OCI-LY1 (cell line): ENCODE measurements at regions not wholly inside any gene's neighbourhood (a gene's known extent, or its start where the extent isn't known, plus 50 kb on each side); places are given as distances from the start of the nearest gene placed in this dataset.

Experiments used
- H2AFZ ChIP-seq: fragments of 200-600 bp; sonication (generic), shearing (Covaris generic); 2 replicates; pipeline ENCODE4 v1.6.0; 2014; ENCODE audit warnings: antibody characterized with exemption, mild to moderate bottlenecking, low read length
- H3F3A ChIP-seq: fragments of 200-600 bp; sonication (generic), shearing (Covaris generic); 2 replicates; pipeline ENCODE4 v1.6.0; 2014; ENCODE audit warnings: mild to moderate bottlenecking, antibody characterized with exemption, low read length, moderate library complexity; ENCODE audit not compliant: insufficient read depth
- H3K27ac ChIP-seq: fragments of 200-600 bp; sonication (generic); 2 replicates; pipeline ENCODE4 v1.5.1; 2014; ENCODE audit warnings: low read length, mixed run types, mild to moderate bottlenecking, low read depth; ENCODE audit not compliant: poor library complexity, severe bottlenecking
- H3K27me3 ChIP-seq: fragments of 200-600 bp; sonication (generic); 2 replicates; pipeline ENCODE4 v1.6.0; 2014; ENCODE audit warnings: antibody characterized with exemption, mild to moderate bottlenecking, low read length, moderate library complexity; ENCODE audit not compliant: insufficient read depth
- H3K36me3 ChIP-seq: fragments of 200-600 bp; sonication (generic); 2 replicates; pipeline ENCODE4 v1.6.1; 2014; ENCODE audit warnings: mild to moderate bottlenecking, antibody characterized with exemption, low read length, moderate library complexity, mixed read lengths; ENCODE audit not compliant: insufficient read depth
- H3K4me1 ChIP-seq: fragments of 200-600 bp; sonication (generic); 2 replicates; pipeline ENCODE4 v1.5.1; 2014; ENCODE audit warnings: mild to moderate bottlenecking, low read length, moderate library complexity; ENCODE audit not compliant: insufficient read depth, severe bottlenecking
- H3K4me2 ChIP-seq: fragments of 200-600 bp; sonication (generic), shearing (Covaris generic); 2 replicates; pipeline ENCODE4 v1.6.1; 2014; ENCODE audit warnings: low read length
- H3K4me3 ChIP-seq: fragments of 200-600 bp; sonication (generic); 2 replicates; pipeline ENCODE4 v1.5.1; 2014; ENCODE audit warnings: low read length, low read depth, mild to moderate bottlenecking, mixed read lengths; ENCODE audit not compliant: poor library complexity, severe bottlenecking
- H3K79me2 ChIP-seq: fragments of 200-600 bp; shearing (Covaris generic); 2 replicates; pipeline ENCODE4 v1.6.1; 2016; ENCODE audit warnings: mixed run types, low read length, mixed read lengths; ENCODE audit not compliant: insufficient read depth
- H3K9ac ChIP-seq: fragments of 200-600 bp; sonication (generic), shearing (Covaris generic); 2 replicates; pipeline ENCODE4 v1.6.1; 2014; ENCODE audit warnings: mild to moderate bottlenecking, low read length, mixed read lengths
- H3K9me2 ChIP-seq: fragments of 200-600 bp; sonication (generic), shearing (Covaris generic); 2 replicates; pipeline ENCODE4 v1.6.1; 2014; ENCODE audit warnings: low read depth, mild to moderate bottlenecking, low read length, mixed read lengths
- H3K9me3 ChIP-seq: fragments of 200-600 bp; shearing (Covaris generic); 2 replicates; pipeline ENCODE4 v1.6.1; 2014; ENCODE audit warnings: low read length, mixed read lengths
- H4K20me1 ChIP-seq: fragments of 200-600 bp; sonication (generic), shearing (Covaris generic); 2 replicates; pipeline ENCODE4 v1.6.0; 2016; ENCODE audit warnings: mild to moderate bottlenecking, low read length; ENCODE audit not compliant: insufficient read depth
- EZH2 ChIP-seq: fragments of 200-600 bp; sonication (generic), shearing (Covaris generic); IDR thresholded peaks from 2 replicates; pipeline ENCODE4 v1.8.0; 2017; ENCODE audit warnings: borderline replicate concordance, mixed run types, mild to moderate bottlenecking, antibody characterized with exemption, low read length, moderate library complexity, mixed read lengths
- TF ChIP-seq, protein P1 (sequence below): fragments of 200-600 bp; sonication (generic), shearing (Covaris generic); IDR thresholded peaks from 2 replicates; pipeline ENCODE4 v1.5.1; 2017; ENCODE audit warnings: mild to moderate bottlenecking, antibody characterized with exemption, low read length, moderate library complexity, mixed read lengths

DNA sequence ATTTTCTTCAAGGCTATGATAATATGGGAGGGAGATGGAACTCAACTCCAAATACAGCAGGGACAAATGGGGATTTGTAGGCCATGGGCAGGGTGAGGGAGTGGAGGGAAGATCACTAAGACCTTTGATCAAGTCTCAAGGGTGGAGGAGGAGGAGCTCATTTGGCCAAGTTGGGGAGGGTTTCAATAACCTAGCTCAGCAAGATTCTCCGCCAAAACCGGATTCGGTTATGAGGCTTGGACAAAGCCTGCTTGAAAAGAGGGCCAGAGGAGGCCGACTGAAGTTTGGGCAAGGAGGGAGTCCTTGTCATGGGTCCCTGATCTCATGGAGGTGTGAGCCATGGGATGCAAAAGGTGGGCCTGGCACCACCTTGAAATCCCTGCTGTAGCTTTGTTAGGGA is 68.8 kb downstream of the TSN start:
- Histone ChIP-seq H2AFZ (no peak overlapping the region), H3K4me2 (no peak overlapping the region)

DNA sequence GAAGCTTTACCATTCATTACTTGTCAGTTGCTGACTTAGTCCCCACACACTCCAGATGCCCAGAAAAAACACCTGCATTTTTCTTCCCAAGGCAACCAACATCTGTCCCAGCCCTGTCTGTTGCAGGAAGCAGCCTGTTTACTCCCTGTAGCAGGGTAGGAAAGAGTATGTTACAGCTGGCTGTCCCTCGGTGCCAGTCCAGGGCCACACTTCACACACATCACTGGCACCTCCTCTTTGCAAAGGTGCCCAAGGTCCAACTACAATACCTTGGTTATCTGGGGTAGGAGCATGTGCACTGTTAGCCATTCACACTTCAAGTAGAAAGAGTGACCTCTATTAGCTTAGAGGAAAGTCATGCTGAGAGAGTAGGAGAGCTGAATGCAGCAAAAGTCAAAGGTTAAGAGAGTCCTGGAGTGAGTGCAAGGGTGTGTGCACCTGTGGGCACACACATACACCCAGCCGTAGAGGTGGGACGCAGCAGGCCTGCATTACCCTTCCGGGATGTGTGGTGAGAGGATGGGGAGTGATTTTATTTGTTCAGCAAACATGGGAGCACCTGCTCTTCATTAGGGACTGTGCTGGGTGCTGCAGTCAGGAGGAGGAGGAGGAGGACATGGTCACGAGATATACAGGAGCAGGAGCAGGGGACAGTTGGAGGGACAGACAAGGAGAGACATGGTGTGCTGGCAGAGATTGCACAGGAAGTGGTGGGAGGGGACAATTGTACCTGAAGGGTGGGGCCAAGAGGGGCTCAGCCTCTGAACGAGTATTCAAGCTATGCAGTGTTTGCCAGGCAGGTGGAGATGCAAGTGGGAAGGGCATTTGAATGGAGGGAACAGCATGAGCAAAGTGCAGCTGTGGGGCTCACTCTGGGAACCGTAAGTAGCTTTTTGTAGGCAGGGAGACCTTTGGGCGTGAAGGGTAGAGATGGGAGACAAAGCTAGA is 69.8 kb downstream of the TSN start:
- Histone ChIP-seq H3K79me2 (no peaks in the 10 kb centered on the region), H3F3A (no peaks in the 10 kb centered on the region), H3K27me3 (no peaks in the 10 kb centered on the region), H3K9me3 (peaks cover 4% of the 10 kb centered on the region; the same call in 1 of the 2 replicates), H3K9ac (no peak overlapping the region), H4K20me1 (no peaks in the 10 kb centered on the region), H3K9me2 (no peaks in the 10 kb centered on the region), H3K4me3 (no peak overlapping the region), H3K36me3 (no peaks in the 10 kb centered on the region; the same call in 1 of the 2 replicates), H3K4me2 (no peak overlapping the region), H3K27ac (no peak overlapping the region), H3K4me1 (peaks cover 16% of the 10 kb centered on the region), H2AFZ (no peak overlapping the region)
- no peak for TF ChIP-seq EZH2
- TF ChIP-seq, protein P1, sequence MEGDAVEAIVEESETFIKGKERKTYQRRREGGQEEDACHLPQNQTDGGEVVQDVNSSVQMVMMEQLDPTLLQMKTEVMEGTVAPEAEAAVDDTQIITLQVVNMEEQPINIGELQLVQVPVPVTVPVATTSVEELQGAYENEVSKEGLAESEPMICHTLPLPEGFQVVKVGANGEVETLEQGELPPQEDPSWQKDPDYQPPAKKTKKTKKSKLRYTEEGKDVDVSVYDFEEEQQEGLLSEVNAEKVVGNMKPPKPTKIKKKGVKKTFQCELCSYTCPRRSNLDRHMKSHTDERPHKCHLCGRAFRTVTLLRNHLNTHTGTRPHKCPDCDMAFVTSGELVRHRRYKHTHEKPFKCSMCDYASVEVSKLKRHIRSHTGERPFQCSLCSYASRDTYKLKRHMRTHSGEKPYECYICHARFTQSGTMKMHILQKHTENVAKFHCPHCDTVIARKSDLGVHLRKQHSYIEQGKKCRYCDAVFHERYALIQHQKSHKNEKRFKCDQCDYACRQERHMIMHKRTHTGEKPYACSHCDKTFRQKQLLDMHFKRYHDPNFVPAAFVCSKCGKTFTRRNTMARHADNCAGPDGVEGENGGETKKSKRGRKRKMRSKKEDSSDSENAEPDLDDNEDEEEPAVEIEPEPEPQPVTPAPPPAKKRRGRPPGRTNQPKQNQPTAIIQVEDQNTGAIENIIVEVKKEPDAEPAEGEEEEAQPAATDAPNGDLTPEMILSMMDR, result no peak

More for the DNA sequence above, 68.8 kb downstream of the TSN start:
- H3K27me3 ChIP-seq, result no peaks in the 10 kb centered on the region
- no peak overlapping the region for H3K4me3 ChIP-seq
- peaks cover 26% of the 10 kb centered on the region for H3K4me1 ChIP-seq
- H3F3A ChIP-seq, result no peaks in the 10 kb centered on the region
- no peak overlapping the region for H3K9ac ChIP-seq
- H3K27ac ChIP-seq, result no peak overlapping the region
- H4K20me1 ChIP-seq, result no peaks in the 10 kb centered on the region
- no peaks in the 10 kb centered on the region for H3K79me2 ChIP-seq
- TF ChIP-seq, protein P1, result no peak
- no peak for TF ChIP-seq EZH2
- H3K9me2 ChIP-seq, result no peaks in the 10 kb centered on the region
- no peaks in the 10 kb centered on the region; the same call in 1 of the 2 replicates for H3K36me3 ChIP-seq
- peaks cover 4% of the 10 kb centered on the region; the same call in 1 of the 2 replicates for H3K9me3 ChIP-seq

DNA sequence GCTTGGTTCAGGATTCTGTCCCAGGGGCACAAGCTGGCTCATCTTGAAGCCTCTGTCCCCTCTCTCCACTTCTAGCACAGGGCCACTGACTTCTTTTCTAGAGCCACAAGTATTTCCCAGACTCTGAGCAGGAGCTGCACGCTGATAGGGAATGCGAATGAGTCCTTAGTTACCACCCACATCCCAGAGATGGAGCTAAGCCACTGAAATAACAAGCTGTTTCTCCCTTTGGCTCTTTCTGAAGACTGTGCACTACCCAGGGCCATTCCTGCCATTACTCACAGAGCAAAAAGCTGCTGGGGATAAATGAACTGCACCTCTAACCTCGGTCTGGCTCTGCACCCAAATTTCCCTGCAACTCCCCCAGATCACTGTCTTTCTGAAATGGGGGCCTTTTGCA is 70.6 kb downstream of the TSN start:
- H4K20me1 ChIP-seq, result no peaks in the 10 kb centered on the region
- TF ChIP-seq, protein P1, result no peak
- TF ChIP-seq EZH2, result no peak
- H2AFZ ChIP-seq, result no peak overlapping the region
- no peak overlapping the region for H3K4me2 ChIP-seq
- H3K79me2 ChIP-seq, result no peaks in the 10 kb centered on the region
- no peaks in the 10 kb centered on the region for H3K9me2 ChIP-seq
- no peak overlapping the region for H3K27ac ChIP-seq
- no peaks in the 10 kb centered on the region; the same call in 1 of the 2 replicates for H3K36me3 ChIP-seq
- H3K9ac ChIP-seq, result no peak overlapping the region
- H3K4me1 ChIP-seq, result peaks cover 8% of the 10 kb centered on the region
- H3K27me3 ChIP-seq, result no peaks in the 10 kb centered on the region
- no peak overlapping the region for H3K4me3 ChIP-seq
- no peaks in the 10 kb centered on the region for H3F3A ChIP-seq
- peaks cover 4% of the 10 kb centered on the region; the same call in 1 of the 2 replicates for H3K9me3 ChIP-seq
